IMR-90 (cell line): ENCODE measurements at regions not wholly inside any gene's neighbourhood (a gene's known extent, or its start where the extent isn't known, plus 50 kb on each side); places are given as distances from the start of the nearest gene placed in this dataset.

Source experiments
- ATAC-seq: fragments of 200-7000 bp; cut with Tn5 transposase; 2 replicates; pipeline ENCODE4 v1.9.1; 2020; ENCODE audit warnings: low read depth, mild to moderate bottlenecking, moderate library complexity
- BruUV-seq: library from RNA; stranded (reverse); fragments of 400-500 nt; replicated peaks from 2 replicates; lab custom pipeline; 2021; lab: Mats Ljungman, UMichigan
- CTCF ChIA-PET: fragments of 300-600 bp; formaldehyde crosslinking; extraction: SDS; loops from one replicate; lab custom pipeline; 2021; ENCODE audit warnings: antibody characterized with exemption; lab: Yijun Ruan, JAX
- POLR2A ChIA-PET: fragments of 300-600 bp; sonication (Branson Sonifier 250); formaldehyde crosslinking; loops from one replicate; lab custom pipeline; 2022; ENCODE audit warnings: antibody characterized with exemption; ENCODE audit not compliant: unreplicated experiment; lab: Charles Lee
- DNase-seq: peaks from one replicate; pipeline ENCODE4 v3.0.0; 2013
- H2AFZ ChIP-seq: replicated peaks from 2 replicates; pipeline ENCODE3; 2013; ENCODE audit warnings: low read length, mild to moderate bottlenecking; ENCODE audit not compliant: poor library complexity
- H2AK5ac ChIP-seq: 2 replicates; pipeline ENCODE4 v1.6.1; 2013; ENCODE audit warnings: low read depth, low read length, inconsistent platforms
- H2AK9ac ChIP-seq: replicated peaks from 2 replicates; pipeline ENCODE3; 2013; ENCODE audit warnings: mild to moderate bottlenecking, low read depth, low read length, moderate library complexity; ENCODE audit not compliant: poor library complexity
- H2BK120ac ChIP-seq: 2 replicates; pipeline ENCODE4 v1.6.1; 2013; ENCODE audit warnings: low read depth, low read length, inconsistent platforms
- H2BK15ac ChIP-seq: 3 replicates; pipeline ENCODE4 v1.6.1; 2013; ENCODE audit warnings: low read depth, low read length, inconsistent platforms
- H2BK20ac ChIP-seq: 2 replicates; pipeline ENCODE4 v1.6.1; 2013; ENCODE audit warnings: low read depth, mild to moderate bottlenecking, inconsistent platforms, low read length, moderate library complexity
- H2BK5ac ChIP-seq: 2 replicates; pipeline ENCODE4 v1.6.1; 2013; ENCODE audit warnings: mild to moderate bottlenecking, low read depth, low read length, inconsistent platforms; ENCODE audit not compliant: poor library complexity, severe bottlenecking
- H3K14ac ChIP-seq: replicated peaks from 2 replicates; pipeline ENCODE4 v1.6.1; 2013; ENCODE audit warnings: low read depth, low read length, inconsistent platforms
- H3K18ac ChIP-seq: 2 replicates; pipeline ENCODE4 v1.6.1; 2013; ENCODE audit warnings: low read depth, low read length, control low read depth
- H3K23ac ChIP-seq: 2 replicates; pipeline ENCODE4 v1.6.1; 2013; ENCODE audit warnings: low read depth, low read length, inconsistent platforms
- H3K27ac ChIP-seq: 2 replicates; pipeline ENCODE4 v1.5.1; 2013; ENCODE audit warnings: mild to moderate bottlenecking, control low read depth, low read length; ENCODE audit not compliant: insufficient read depth
- H3K27me3 ChIP-seq: 2 replicates; pipeline ENCODE4 v1.6.1; 2013; ENCODE audit warnings: low read length; ENCODE audit not compliant: control insufficient read depth, insufficient read depth
- H3K36me3 ChIP-seq: 2 replicates; pipeline ENCODE4 v1.6.1; 2013; ENCODE audit warnings: low read length, mixed read lengths; ENCODE audit not compliant: control insufficient read depth, insufficient read depth
- H3K4ac ChIP-seq: 2 replicates; pipeline ENCODE4 v1.6.1; 2013; ENCODE audit warnings: low read depth, low read length, inconsistent platforms
- H3K4me1 ChIP-seq: 2 replicates; pipeline ENCODE4 v1.6.1; 2013; ENCODE audit warnings: low read length, mixed read lengths; ENCODE audit not compliant: control insufficient read depth, insufficient read depth
- H3K4me2 ChIP-seq: 2 replicates; pipeline ENCODE4 v1.6.1; 2013; ENCODE audit warnings: low read depth, mild to moderate bottlenecking, control low read depth, low read length, moderate library complexity
- H3K4me3 ChIP-seq: 2 replicates; pipeline ENCODE4 v1.5.1; 2013; ENCODE audit warnings: low read depth, mild to moderate bottlenecking, control low read depth, low read length, moderate library complexity; ENCODE audit not compliant: insufficient read depth
- H3K56ac ChIP-seq: 2 replicates; pipeline ENCODE4 v1.6.1; 2013; ENCODE audit warnings: low read length, inconsistent platforms; ENCODE audit not compliant: insufficient read depth; ENCODE audit errors: extremely low read depth
- H3K79me1 ChIP-seq, 2 experiments: 2 replicates each; pipeline ENCODE4 v1.6.1; 2013; ENCODE audit warnings: low read length in 2 of 2, inconsistent platforms in 1 of 2, low read depth in 1 of 2
- H3K9ac ChIP-seq: 2 replicates; pipeline ENCODE4 v1.6.1; 2013; ENCODE audit warnings: low read depth, low read length, control low read depth
- H3K9me1 ChIP-seq: 2 replicates; pipeline ENCODE4 v1.6.1; 2013; ENCODE audit warnings: low read length, inconsistent platforms; ENCODE audit not compliant: insufficient read depth
- H3K9me3 ChIP-seq: 2 replicates; pipeline ENCODE4 v1.6.1; 2013; ENCODE audit warnings: low read length; ENCODE audit not compliant: control insufficient read depth, insufficient read depth
- H4K20me1 ChIP-seq: 2 replicates; pipeline ENCODE4 v1.6.1; 2013; ENCODE audit warnings: low read length, inconsistent platforms; ENCODE audit not compliant: insufficient read depth
- H4K5ac ChIP-seq: 2 replicates; pipeline ENCODE4 v1.6.1; 2013; ENCODE audit warnings: mild to moderate bottlenecking, low read depth, low read length, control low read depth
- H4K8ac ChIP-seq, 2 experiments: 2 replicates each; pipeline ENCODE4 v1.6.1; 2013; ENCODE audit warnings: low read depth in 2 of 2, low read length in 2 of 2, control low read depth in 1 of 2, inconsistent platforms in 1 of 2
- H4K91ac ChIP-seq: 2 replicates; pipeline ENCODE4 v1.6.1; 2013; ENCODE audit warnings: low read depth, low read length, inconsistent platforms; ENCODE audit not compliant: insufficient read depth
- BHLHE40 ChIP-seq: fragments of 150-350 bp; IDR thresholded peaks from 2 replicates; pipeline ENCODE4 v1.6.1; 2016; ENCODE audit warnings: mild to moderate bottlenecking, low read depth, low read length
- CEBPB ChIP-seq: IDR thresholded peaks from 2 replicates; pipeline ENCODE4 v1.6.1; 2012; ENCODE audit warnings: low read depth, low read length, improper control_type of control experiment
- CHD1 ChIP-seq: IDR thresholded peaks from 2 replicates; pipeline ENCODE4 v1.6.1; 2012; ENCODE audit warnings: low read depth, low read length, improper control_type of control experiment
- FOS ChIP-seq: fragments of 150-350 bp; IDR thresholded peaks from 2 replicates; pipeline ENCODE4 v1.6.1; 2016; ENCODE audit warnings: low read depth, low read length
- MAFK ChIP-seq: IDR thresholded peaks from 2 replicates; pipeline ENCODE4 v1.6.1; 2012; ENCODE audit warnings: low read depth, low read length, improper control_type of control experiment
- MAZ ChIP-seq: IDR thresholded peaks from 2 replicates; pipeline ENCODE4 v1.6.1; 2012; ENCODE audit warnings: low read depth, mild to moderate bottlenecking, low read length, improper control_type of control experiment, moderate library complexity, borderline replicate concordance
- MXI1 ChIP-seq: IDR thresholded peaks from 2 replicates; pipeline ENCODE4 v1.6.1; 2012; ENCODE audit warnings: low read depth, mild to moderate bottlenecking, low read length, moderate library complexity, borderline replicate concordance
- NFE2L2 ChIP-seq: fragments of 150-350 bp; IDR thresholded peaks from 2 replicates; pipeline ENCODE4 v1.6.1; 2016; ENCODE audit warnings: low read depth, mild to moderate bottlenecking, low read length
- POLR2A ChIP-seq: IDR thresholded peaks from 2 replicates; pipeline ENCODE4 v1.6.1; 2012; ENCODE audit warnings: mild to moderate bottlenecking, low read depth, low read length
- RAD21 ChIP-seq: IDR thresholded peaks from 2 replicates; pipeline ENCODE4 v1.6.1; 2012; ENCODE audit warnings: low read length, improper control_type of control experiment
- RCOR1 ChIP-seq: IDR thresholded peaks from 2 replicates; pipeline ENCODE4 v1.6.1; 2012; ENCODE audit warnings: mild to moderate bottlenecking, low read length, improper control_type of control experiment; ENCODE audit not compliant: insufficient replicate concordance
- RFX5 ChIP-seq: IDR thresholded peaks from 2 replicates; pipeline ENCODE4 v1.8.0; 2012; ENCODE audit warnings: low read depth, mild to moderate bottlenecking, low read length, moderate library complexity
- SMC3 ChIP-seq: fragments of 150-350 bp; IDR thresholded peaks from 2 replicates; pipeline ENCODE4 v1.6.1; 2016; ENCODE audit warnings: low read depth, mild to moderate bottlenecking, antibody characterized with exemption, low read length, moderate library complexity
- WGBS, 2 experiments: methylation state at CpG; one replicate each; pipeline versions ENCODE4 v1.1.5 to v1.1.7; 2013; ENCODE audit warnings: missing lambda C conversion rate in 2 of 2; ENCODE audit not compliant: insufficient read length in 1 of 2; ENCODE audit errors: extremely low coverage in 2 of 2; 5-methylcytosine and 5-hydroxymethylcytosine counted together
- dilution Hi-C: fragments of 300-500 bp; cut with HindIII; formaldehyde crosslinking; loops from one replicate; pipeline ENCODE4 v1.14.3; 2018; ENCODE audit warnings: low sequenced_read_pairs; ENCODE audit not compliant: unreplicated experiment
- in situ Hi-C: fragments of 300-500 bp; cut with MboI; formaldehyde crosslinking; loops from 3 replicates; pipeline ENCODE4 v1.14.3; 2019; ENCODE audit warnings: low sequenced_read_pairs, inconsistent platforms, mixed read lengths
- intact Hi-C: fragments of 100-400 bp; cut with micrococcal nuclease; formaldehyde crosslinking; loops from 2 replicates; pipeline ENCODE4 v1.10.0; 2022
- TF ChIP-seq, protein P1 (sequence below): conservative IDR thresholded peaks from 2 replicates; pipeline ENCODE4 v1.5.1; 2012; ENCODE audit warnings: mild to moderate bottlenecking, low read depth, low read length, improper control_type of control experiment
- TF ChIP-seq, protein P2 (sequence below): fragments of 150-350 bp; IDR thresholded peaks from 2 replicates; pipeline ENCODE4 v1.6.1; 2017; ENCODE audit warnings: mild to moderate bottlenecking, antibody characterized with exemption, low read length, low read depth
- TF ChIP-seq, protein P3 (sequence below): fragments of 150-350 bp; IDR thresholded peaks from 2 replicates; pipeline ENCODE4 v1.6.1; 2016; ENCODE audit warnings: low read depth, mild to moderate bottlenecking, low read length, moderate library complexity, borderline replicate concordance

- Histone ChIP-seq H3K79me1 (peaks cover 3 to 9% of the 10 kb centered on the region in 2 experiments; a peak in 2 of 4 replicates), H3K9ac (no peak overlapping the region)
- in situ Hi-C loops: no loop called here
Observed at GRCh38 chr12:65619018-65619417, 205.3 kb upstream of the HMGA2 start.

More at GRCh38 chr12:65619018-65619417, 205.3 kb upstream of the HMGA2 start:
- H3K56ac ChIP-seq: no peak overlapping the region
- peak overlapping the region; percentile 39; the same call in 1 of the 2 replicates for H2BK20ac ChIP-seq
- H3K4me1 ChIP-seq: peaks cover 14% of the 10 kb centered on the region
- peaks cover 14% of the 10 kb centered on the region for H3K9me1 ChIP-seq
- WGBS, 2 experiments: no CpG with 5 or more reads among the region's 4 CpGs
- H3K4me3 ChIP-seq: no peak overlapping the region
- H4K91ac ChIP-seq: no peak overlapping the region
- H3K4ac ChIP-seq: peak overlapping the region; percentile 20; the same call in 1 of the 2 replicates
- TF ChIP-seq CEBPB: no peak
- TF ChIP-seq MAFK: no peak
- no peak for TF ChIP-seq RFX5
- TF ChIP-seq NFE2L2: no peak
- no peak for TF ChIP-seq BHLHE40
- TF ChIP-seq, protein P1, sequence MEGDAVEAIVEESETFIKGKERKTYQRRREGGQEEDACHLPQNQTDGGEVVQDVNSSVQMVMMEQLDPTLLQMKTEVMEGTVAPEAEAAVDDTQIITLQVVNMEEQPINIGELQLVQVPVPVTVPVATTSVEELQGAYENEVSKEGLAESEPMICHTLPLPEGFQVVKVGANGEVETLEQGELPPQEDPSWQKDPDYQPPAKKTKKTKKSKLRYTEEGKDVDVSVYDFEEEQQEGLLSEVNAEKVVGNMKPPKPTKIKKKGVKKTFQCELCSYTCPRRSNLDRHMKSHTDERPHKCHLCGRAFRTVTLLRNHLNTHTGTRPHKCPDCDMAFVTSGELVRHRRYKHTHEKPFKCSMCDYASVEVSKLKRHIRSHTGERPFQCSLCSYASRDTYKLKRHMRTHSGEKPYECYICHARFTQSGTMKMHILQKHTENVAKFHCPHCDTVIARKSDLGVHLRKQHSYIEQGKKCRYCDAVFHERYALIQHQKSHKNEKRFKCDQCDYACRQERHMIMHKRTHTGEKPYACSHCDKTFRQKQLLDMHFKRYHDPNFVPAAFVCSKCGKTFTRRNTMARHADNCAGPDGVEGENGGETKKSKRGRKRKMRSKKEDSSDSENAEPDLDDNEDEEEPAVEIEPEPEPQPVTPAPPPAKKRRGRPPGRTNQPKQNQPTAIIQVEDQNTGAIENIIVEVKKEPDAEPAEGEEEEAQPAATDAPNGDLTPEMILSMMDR: no peak
- TF ChIP-seq RAD21: no peak
- TF ChIP-seq CHD1: no peak
- TF ChIP-seq MAZ: no peak
- no peak for TF ChIP-seq MXI1
- TF ChIP-seq, protein P2, sequence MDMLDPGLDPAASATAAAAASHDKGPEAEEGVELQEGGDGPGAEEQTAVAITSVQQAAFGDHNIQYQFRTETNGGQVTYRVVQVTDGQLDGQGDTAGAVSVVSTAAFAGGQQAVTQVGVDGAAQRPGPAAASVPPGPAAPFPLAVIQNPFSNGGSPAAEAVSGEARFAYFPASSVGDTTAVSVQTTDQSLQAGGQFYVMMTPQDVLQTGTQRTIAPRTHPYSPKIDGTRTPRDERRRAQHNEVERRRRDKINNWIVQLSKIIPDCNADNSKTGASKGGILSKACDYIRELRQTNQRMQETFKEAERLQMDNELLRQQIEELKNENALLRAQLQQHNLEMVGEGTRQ: no peak
- no peak for TF ChIP-seq POLR2A
- TF ChIP-seq, protein P3, sequence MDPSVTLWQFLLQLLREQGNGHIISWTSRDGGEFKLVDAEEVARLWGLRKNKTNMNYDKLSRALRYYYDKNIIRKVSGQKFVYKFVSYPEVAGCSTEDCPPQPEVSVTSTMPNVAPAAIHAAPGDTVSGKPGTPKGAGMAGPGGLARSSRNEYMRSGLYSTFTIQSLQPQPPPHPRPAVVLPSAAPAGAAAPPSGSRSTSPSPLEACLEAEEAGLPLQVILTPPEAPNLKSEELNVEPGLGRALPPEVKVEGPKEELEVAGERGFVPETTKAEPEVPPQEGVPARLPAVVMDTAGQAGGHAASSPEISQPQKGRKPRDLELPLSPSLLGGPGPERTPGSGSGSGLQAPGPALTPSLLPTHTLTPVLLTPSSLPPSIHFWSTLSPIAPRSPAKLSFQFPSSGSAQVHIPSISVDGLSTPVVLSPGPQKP: no peak
- no peak for TF ChIP-seq RCOR1
- TF ChIP-seq SMC3: no peak
- TF ChIP-seq FOS: no peak
- H3K18ac ChIP-seq: peak overlapping the region; percentile 77; the same call in 1 of the 2 replicates
- peak overlapping the region; percentile 44; the same call in 1 of the 2 replicates for H4K5ac ChIP-seq
- ChIA-PET CTCF (no interaction called here), POLR2A (interaction anchor here (0.6 kb wide), 1 partner anchor 107 kb away, joined by 3 read pairs; no protein-coding TSS in a partner anchor)
- no peaks in the 10 kb centered on the region for H3K36me3 ChIP-seq
- H3K4me2 ChIP-seq: no peak overlapping the region
- peak overlapping the region; percentile 36; the same call in 1 of the 3 replicates for H2BK15ac ChIP-seq
- H3K14ac ChIP-seq: peak overlapping the region; percentile 75
- no peak for DNase-seq
- peak overlapping the region; percentile 67 for H2BK5ac ChIP-seq
- ATAC-seq: no peak
- dilution Hi-C loops (no loop called here), intact Hi-C loops (no loop called here)
- peak overlapping the region in 1 of 2 experiments; percentile 66; a peak in 2 of 4 replicates for H4K8ac ChIP-seq
- H3K27ac ChIP-seq: no peak overlapping the region
- H3K27me3 ChIP-seq: no peaks in the 10 kb centered on the region
- peak overlapping the region; percentile 25; the same call in 1 of the 2 replicates for H2AK5ac ChIP-seq
- no peaks in the 10 kb centered on the region for H4K20me1 ChIP-seq
- no peak overlapping the region for H3K23ac ChIP-seq
- H3K9me3 ChIP-seq: no peaks in the 10 kb centered on the region
- no peak overlapping the region for H2AFZ ChIP-seq
- BruUV-seq: no TSS peak
- peak overlapping the region; percentile 73; the same call in 1 of the 2 replicates for H2BK120ac ChIP-seq
- no peak overlapping the region for H2AK9ac ChIP-seq
